ENCODE measurements at regions not wholly inside any gene's neighbourhood (a gene's known extent, or its start where the extent isn't known, plus 50 kb on each side); places are given as distances from the start of the nearest gene placed in this dataset.

DNA sequence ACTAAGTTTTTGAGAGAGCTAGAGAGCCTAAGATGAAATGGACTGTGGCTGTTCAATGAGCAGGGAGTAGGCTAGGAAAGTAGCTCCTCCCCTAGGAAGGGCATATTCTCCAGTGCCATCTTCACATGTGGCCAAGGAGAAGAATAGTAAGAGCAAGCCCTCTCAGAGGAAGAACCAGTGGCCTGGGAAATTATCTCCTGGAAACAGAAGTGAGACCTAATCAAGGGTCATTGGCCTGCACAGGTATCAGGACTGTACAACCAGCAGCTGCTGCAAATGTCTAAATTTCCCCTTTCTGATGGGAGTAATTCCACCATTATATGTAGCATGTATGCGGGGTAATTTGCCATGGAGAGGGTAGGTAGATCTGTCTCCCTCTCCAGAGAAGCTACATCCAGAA lies 334.8 kb upstream of the RASGEF1B start:
- H3K27ac ChIP-seq (ENCODE audit: low read length), result no peak overlapping the region
- TF ChIP-seq RAD21 (conservative IDR thresholded peaks at IDR 0.05) (no peak), EZH2 (IDR thresholded peaks at IDR 0.05; ENCODE audit: borderline replicate concordance, insufficient read depth, low read length, poor library complexity, severe bottlenecking) (no peak), POLR2AphosphoS5 (IDR thresholded peaks at IDR 0.05) (no peak), SMC3 (conservative IDR thresholded peaks at IDR 0.05; ENCODE audit: poor library complexity) (no peak), EP300 (conservative IDR thresholded peaks at IDR 0.05; ENCODE audit: poor library complexity, severe bottlenecking) (no peak), CTCF (IDR thresholded peaks at IDR 0.05; ENCODE audit: poor library complexity, severe bottlenecking) (no peak), TAF1 (IDR thresholded peaks at IDR 0.05; ENCODE audit: low read depth) (no peak), MXI1 (conservative IDR thresholded peaks at IDR 0.05; ENCODE audit: poor library complexity, severe bottlenecking) (no peak)
- TF ChIP-seq, protein P1, sequence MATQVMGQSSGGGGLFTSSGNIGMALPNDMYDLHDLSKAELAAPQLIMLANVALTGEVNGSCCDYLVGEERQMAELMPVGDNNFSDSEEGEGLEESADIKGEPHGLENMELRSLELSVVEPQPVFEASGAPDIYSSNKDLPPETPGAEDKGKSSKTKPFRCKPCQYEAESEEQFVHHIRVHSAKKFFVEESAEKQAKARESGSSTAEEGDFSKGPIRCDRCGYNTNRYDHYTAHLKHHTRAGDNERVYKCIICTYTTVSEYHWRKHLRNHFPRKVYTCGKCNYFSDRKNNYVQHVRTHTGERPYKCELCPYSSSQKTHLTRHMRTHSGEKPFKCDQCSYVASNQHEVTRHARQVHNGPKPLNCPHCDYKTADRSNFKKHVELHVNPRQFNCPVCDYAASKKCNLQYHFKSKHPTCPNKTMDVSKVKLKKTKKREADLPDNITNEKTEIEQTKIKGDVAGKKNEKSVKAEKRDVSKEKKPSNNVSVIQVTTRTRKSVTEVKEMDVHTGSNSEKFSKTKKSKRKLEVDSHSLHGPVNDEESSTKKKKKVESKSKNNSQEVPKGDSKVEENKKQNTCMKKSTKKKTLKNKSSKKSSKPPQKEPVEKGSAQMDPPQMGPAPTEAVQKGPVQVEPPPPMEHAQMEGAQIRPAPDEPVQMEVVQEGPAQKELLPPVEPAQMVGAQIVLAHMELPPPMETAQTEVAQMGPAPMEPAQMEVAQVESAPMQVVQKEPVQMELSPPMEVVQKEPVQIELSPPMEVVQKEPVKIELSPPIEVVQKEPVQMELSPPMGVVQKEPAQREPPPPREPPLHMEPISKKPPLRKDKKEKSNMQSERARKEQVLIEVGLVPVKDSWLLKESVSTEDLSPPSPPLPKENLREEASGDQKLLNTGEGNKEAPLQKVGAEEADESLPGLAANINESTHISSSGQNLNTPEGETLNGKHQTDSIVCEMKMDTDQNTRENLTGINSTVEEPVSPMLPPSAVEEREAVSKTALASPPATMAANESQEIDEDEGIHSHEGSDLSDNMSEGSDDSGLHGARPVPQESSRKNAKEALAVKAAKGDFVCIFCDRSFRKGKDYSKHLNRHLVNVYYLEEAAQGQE (IDR thresholded peaks at IDR 0.05; ENCODE audit: borderline replicate concordance), result no peak
- no peaks in the 10 kb centered on the region for H3K36me3 ChIP-seq (ENCODE audit: insufficient read depth, low read length)
- no peaks in the 10 kb centered on the region for H3K27me3 ChIP-seq (ENCODE audit: insufficient read depth, low read depth, low read length)
- no peaks in the 10 kb centered on the region for H3K9me3 ChIP-seq (ENCODE audit: low read length)
- H2AFZ ChIP-seq (ENCODE audit: low read depth, low read length), result no peak overlapping the region
- no peak overlapping the region for H3K4me3 ChIP-seq (ENCODE audit: low read length)
- H3K4me2 ChIP-seq (ENCODE audit: low read length), result no peak overlapping the region
- no peaks in the 10 kb centered on the region for H3K9me2 ChIP-seq (ENCODE audit: insufficient read depth, low read length)
- H4K20me1 ChIP-seq (ENCODE audit: insufficient read depth), result no peaks in the 10 kb centered on the region
- no peak overlapping the region for H3K9ac ChIP-seq (ENCODE audit: low read length)
- no peaks in the 10 kb centered on the region for H3F3A ChIP-seq (ENCODE audit: insufficient read depth, low read length, poor library complexity, severe bottlenecking)
- no peaks in the 10 kb centered on the region for H3K79me2 ChIP-seq (replicated peaks; ENCODE audit: insufficient read depth, low read length)

- TF ChIP-seq EZH2 (IDR thresholded peaks at IDR 0.05; ENCODE audit: borderline replicate concordance, insufficient read depth, low read length, poor library complexity, severe bottlenecking) (no peak), TAF1 (IDR thresholded peaks at IDR 0.05; ENCODE audit: low read depth) (no peak), MXI1 (conservative IDR thresholded peaks at IDR 0.05; ENCODE audit: poor library complexity, severe bottlenecking) (no peak), SMC3 (conservative IDR thresholded peaks at IDR 0.05; ENCODE audit: poor library complexity) (no peak), RAD21 (conservative IDR thresholded peaks at IDR 0.05) (no peak), CTCF (IDR thresholded peaks at IDR 0.05; ENCODE audit: poor library complexity, severe bottlenecking) (no peak), POLR2AphosphoS5 (IDR thresholded peaks at IDR 0.05) (no peak), EP300 (conservative IDR thresholded peaks at IDR 0.05; ENCODE audit: poor library complexity, severe bottlenecking) (no peak)
- TF ChIP-seq, protein P1 (IDR thresholded peaks at IDR 0.05; ENCODE audit: borderline replicate concordance), result no peak
- no peaks in the 10 kb centered on the region for H3K79me2 ChIP-seq (replicated peaks; ENCODE audit: insufficient read depth, low read length)
- no peaks in the 10 kb centered on the region for H3K36me3 ChIP-seq (ENCODE audit: insufficient read depth, low read length)
- no peaks in the 10 kb centered on the region for H3K9me2 ChIP-seq (ENCODE audit: insufficient read depth, low read length)
- no peaks in the 10 kb centered on the region for H4K20me1 ChIP-seq (ENCODE audit: insufficient read depth)
- H3K9ac ChIP-seq (ENCODE audit: low read length), result no peak overlapping the region
- H3K27me3 ChIP-seq (ENCODE audit: insufficient read depth, low read depth, low read length), result no peaks in the 10 kb centered on the region
- no peak overlapping the region for H3K27ac ChIP-seq (ENCODE audit: low read length)
- H3F3A ChIP-seq (ENCODE audit: insufficient read depth, low read length, poor library complexity, severe bottlenecking), result no peaks in the 10 kb centered on the region
- no peak overlapping the region for H2AFZ ChIP-seq (ENCODE audit: low read depth, low read length)
- no peak overlapping the region for H3K4me2 ChIP-seq (ENCODE audit: low read length)
- no peak overlapping the region for H3K4me3 ChIP-seq (ENCODE audit: low read length)
- H3K9me3 ChIP-seq (ENCODE audit: low read length), result no peaks in the 10 kb centered on the region
Measured at GRCh38 chr4:81804849-81805248, 333.1 kb upstream of the RASGEF1B start.
